ENCODE measurements at regions not wholly inside any gene's neighbourhood (a gene's known extent, or its start where the extent isn't known, plus 50 kb on each side); places are given as distances from the start of the nearest gene placed in this dataset.

GRCh38 chr16:74107795-74108610, 188.6 kb upstream of the PSMD7 start:
- no peaks in the 10 kb centered on the region for H4K20me1 ChIP-seq (ENCODE audit: insufficient read depth, low read length)
- no peaks in the 10 kb centered on the region for H3K9me3 ChIP-seq (ENCODE audit: low read length)
- H3K36me3 ChIP-seq (ENCODE audit: insufficient read depth, low read length): no peaks in the 10 kb centered on the region
- no peaks in the 10 kb centered on the region for H3K4me1 ChIP-seq (ENCODE audit: insufficient read depth, low read length, poor library complexity, severe bottlenecking)
- H3K79me2 ChIP-seq (ENCODE audit: insufficient read depth, low read depth, low read length): no peaks in the 10 kb centered on the region
- CTCF ChIA-PET (ENCODE audit: unreplicated experiment): interaction anchor here (0.6 kb wide), 1 partner anchor 18 kb away, joined by 3 read pairs; no protein-coding TSS in a partner anchor
- H3K9me2 ChIP-seq (ENCODE audit: insufficient read depth, low read length): no peaks in the 10 kb centered on the region
- DNase-seq (ENCODE audit: low spot score): peak; percentile 53
- BruUV-seq (replicated peaks): no TSS peak
- H3K4me2 ChIP-seq (ENCODE audit: low read length): peak overlapping the region; percentile 68
- intact Hi-C loops (cut with micrococcal nuclease; ENCODE audit: unreplicated experiment): no loop called here
- peak overlapping the region; percentile 72 for H2AFZ ChIP-seq (ENCODE audit: low read length)
- no peak overlapping the region for H3K27ac ChIP-seq (ENCODE audit: low read depth, low read length, poor library complexity, severe bottlenecking)
- peak overlapping the region; percentile 51 for H3K4me3 ChIP-seq (ENCODE audit: low read depth, low read length, poor library complexity, severe bottlenecking)
- POLR2A ChIA-PET: interaction anchor here (0.5 kb wide), 1 partner anchor 1768 kb away, joined by 3 read pairs; no protein-coding TSS in a partner anchor
- no peak for TF ChIP-seq EZH2phosphoT487 (IDR thresholded peaks at IDR 0.05; ENCODE audit: borderline replicate concordance, low read depth, low read length)
- TF ChIP-seq, protein P1, sequence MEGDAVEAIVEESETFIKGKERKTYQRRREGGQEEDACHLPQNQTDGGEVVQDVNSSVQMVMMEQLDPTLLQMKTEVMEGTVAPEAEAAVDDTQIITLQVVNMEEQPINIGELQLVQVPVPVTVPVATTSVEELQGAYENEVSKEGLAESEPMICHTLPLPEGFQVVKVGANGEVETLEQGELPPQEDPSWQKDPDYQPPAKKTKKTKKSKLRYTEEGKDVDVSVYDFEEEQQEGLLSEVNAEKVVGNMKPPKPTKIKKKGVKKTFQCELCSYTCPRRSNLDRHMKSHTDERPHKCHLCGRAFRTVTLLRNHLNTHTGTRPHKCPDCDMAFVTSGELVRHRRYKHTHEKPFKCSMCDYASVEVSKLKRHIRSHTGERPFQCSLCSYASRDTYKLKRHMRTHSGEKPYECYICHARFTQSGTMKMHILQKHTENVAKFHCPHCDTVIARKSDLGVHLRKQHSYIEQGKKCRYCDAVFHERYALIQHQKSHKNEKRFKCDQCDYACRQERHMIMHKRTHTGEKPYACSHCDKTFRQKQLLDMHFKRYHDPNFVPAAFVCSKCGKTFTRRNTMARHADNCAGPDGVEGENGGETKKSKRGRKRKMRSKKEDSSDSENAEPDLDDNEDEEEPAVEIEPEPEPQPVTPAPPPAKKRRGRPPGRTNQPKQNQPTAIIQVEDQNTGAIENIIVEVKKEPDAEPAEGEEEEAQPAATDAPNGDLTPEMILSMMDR (conservative IDR thresholded peaks at IDR 0.05; ENCODE audit: low read length): peak; percentile 83

DNA sequence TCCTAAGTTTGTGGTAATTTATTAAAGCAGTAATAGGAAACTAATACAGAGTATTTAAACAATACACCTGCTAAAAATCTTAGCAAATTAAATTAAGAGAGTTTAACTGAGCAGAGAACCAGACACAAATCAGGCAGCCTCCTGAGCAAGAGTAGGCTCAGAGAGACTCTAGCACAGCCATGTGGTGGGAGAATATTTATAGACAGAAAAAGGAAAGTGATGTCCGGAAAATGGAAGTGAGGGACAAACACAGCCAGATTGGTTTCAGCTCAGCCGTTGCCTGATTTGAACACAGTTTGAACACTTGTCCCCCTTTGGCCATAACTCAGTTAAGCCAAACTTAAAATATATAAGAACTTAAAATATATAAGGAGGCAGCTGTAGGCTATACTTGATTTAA, 192.6 kb upstream of the PSMD7 start:
- ChIA-PET CTCF (ENCODE audit: unreplicated experiment) (no interaction called here), POLR2A (interaction anchor here (0.9 kb wide), 1 partner anchor 53 kb away, joined by 3 read pairs; no protein-coding TSS in a partner anchor)
- no peak for DNase-seq (ENCODE audit: low spot score)
- Histone ChIP-seq H4K20me1 (ENCODE audit: insufficient read depth, low read length) (no peaks in the 10 kb centered on the region), H3K79me2 (ENCODE audit: insufficient read depth, low read depth, low read length) (no peaks in the 10 kb centered on the region), H3K4me1 (ENCODE audit: insufficient read depth, low read length, poor library complexity, severe bottlenecking) (no peaks in the 10 kb centered on the region), H3K27ac (ENCODE audit: low read depth, low read length, poor library complexity, severe bottlenecking) (no peak overlapping the region), H3K4me2 (ENCODE audit: low read length) (no peak overlapping the region), H3K9me3 (ENCODE audit: low read length) (no peaks in the 10 kb centered on the region), H3K4me3 (ENCODE audit: low read depth, low read length, poor library complexity, severe bottlenecking) (no peak overlapping the region), H3K9me2 (ENCODE audit: insufficient read depth, low read length) (no peaks in the 10 kb centered on the region), H3K36me3 (ENCODE audit: insufficient read depth, low read length) (no peaks in the 10 kb centered on the region), H2AFZ (ENCODE audit: low read length) (no peak overlapping the region)
- intact Hi-C loops (cut with micrococcal nuclease; ENCODE audit: unreplicated experiment): no loop called here
- no peak for TF ChIP-seq EZH2phosphoT487 (IDR thresholded peaks at IDR 0.05; ENCODE audit: borderline replicate concordance, low read depth, low read length)
- TF ChIP-seq, protein P1 (conservative IDR thresholded peaks at IDR 0.05; ENCODE audit: low read length): no peak
- BruUV-seq (replicated peaks): no TSS peak

All from OCI-LY7 (cell line).